ENCODE measurements at regions not wholly inside any gene's neighbourhood (a gene's known extent, or its start where the extent isn't known, plus 50 kb on each side); places are given as distances from the start of the nearest gene placed in this dataset.
A peak's percentile ranks its signal among the peaks of the same experiment; 100 is the strongest.
"Not testable (repeated sequence)": the region's sequence is repeated elsewhere in the genome, so short reads cannot be mapped to it uniquely, and the experiment has no call there.

GRCh38 chr22:19660583-19660982 lies 53.7 kb upstream of the SEPTIN5 start:
- DNase-seq = not testable (repeated sequence)

- no peak for DNase-seq
These were observed 53.1 kb upstream of the SEPTIN5 start for GRCh38 chr22:19661156-19661555.

- DNase-seq = not testable (repeated sequence)
These were observed 52.1 kb upstream of the SEPTIN5 start for GRCh38 chr22:19662049-19662684.

GRCh38 chr22:19663286-19663815 lies 51.0 kb upstream of the SEPTIN5 start:
- peak in 2 of 58 donors; percentile 4 to 13 for DNase-seq

- peak in 3 of 58 donors; percentile 8 to 26 (median 18) for DNase-seq
These were observed 50.4 kb upstream of the SEPTIN5 start for GRCh38 chr22:19663821-19664355.

GRCh38 chr22:19664406-19664805 lies 49.9 kb upstream of the SEPTIN5 start:
- no peak for DNase-seq

Measured in anterior cingulate cortex (tissue), 58 donors.